ENCODE measurements at regions not wholly inside any gene's neighbourhood (a gene's known extent, or its start where the extent isn't known, plus 50 kb on each side); places are given as distances from the start of the nearest gene placed in this dataset.

GRCh38 chr2:136234261-136234660 lies 116.3 kb upstream of the CXCR4 start:
- TF ChIP-seq CTCF (IDR thresholded peaks at IDR 0.05; ENCODE audit: poor library complexity, severe bottlenecking), result no peak
- TF ChIP-seq EP300 (conservative IDR thresholded peaks at IDR 0.05; ENCODE audit: poor library complexity, severe bottlenecking), result no peak
- TF ChIP-seq EZH2 (IDR thresholded peaks at IDR 0.05; ENCODE audit: borderline replicate concordance, insufficient read depth, low read length, poor library complexity, severe bottlenecking), result no peak
- TF ChIP-seq TAF1 (IDR thresholded peaks at IDR 0.05; ENCODE audit: low read depth), result no peak
- no peak for TF ChIP-seq RAD21 (conservative IDR thresholded peaks at IDR 0.05)
- TF ChIP-seq POLR2AphosphoS5 (IDR thresholded peaks at IDR 0.05), result no peak
- no peak for TF ChIP-seq REST (IDR thresholded peaks at IDR 0.05; ENCODE audit: borderline replicate concordance)

All from neural cell (in vitro differentiated cells).